Neuronal stem cell (in vitro differentiated cells): ENCODE measurements at regions not wholly inside any gene's neighbourhood (a gene's known extent, or its start where the extent isn't known, plus 50 kb on each side); places are given as distances from the start of the nearest gene placed in this dataset.
A peak's percentile ranks its signal among the peaks of the same experiment; 100 is the strongest.

Source experiments
- DNase-seq: peaks from one replicate; pipeline ENCODE4 v3.0.0-alpha.2; 2013; ENCODE audit warnings: low spot score
- H2AFZ ChIP-seq: one replicate; pipeline ENCODE4 v1.6.1; 2013; ENCODE audit warnings: mild to moderate bottlenecking, low read length, inconsistent platforms
- H2AK5ac ChIP-seq: 2 replicates; pipeline ENCODE4 v1.6.1; 2013; ENCODE audit warnings: low read depth, mild to moderate bottlenecking, inconsistent platforms, low read length, moderate library complexity, mixed read lengths
- H2BK120ac ChIP-seq: 2 replicates; pipeline ENCODE4 v1.6.1; 2013; ENCODE audit warnings: low read depth, mild to moderate bottlenecking, inconsistent platforms, low read length, moderate library complexity, mixed read lengths
- H2BK12ac ChIP-seq: one replicate; pipeline ENCODE4 v1.6.1; 2013; ENCODE audit warnings: low read length, inconsistent platforms
- H2BK15ac ChIP-seq: 2 replicates; pipeline ENCODE4 v1.6.1; 2013; ENCODE audit warnings: mild to moderate bottlenecking, low read length, inconsistent platforms, mixed read lengths
- H2BK5ac ChIP-seq: one replicate; pipeline ENCODE4 v1.6.1; 2013; ENCODE audit warnings: inconsistent platforms, mild to moderate bottlenecking, low read length, moderate library complexity
- H3K14ac ChIP-seq: one replicate; pipeline ENCODE4 v1.6.1; 2013; ENCODE audit warnings: low read length, inconsistent platforms
- H3K18ac ChIP-seq: 2 replicates; pipeline ENCODE4 v1.6.1; 2013; ENCODE audit warnings: low read length, inconsistent platforms
- H3K23ac ChIP-seq: 2 replicates; pipeline ENCODE4 v1.6.1; 2013; ENCODE audit warnings: low read depth, mild to moderate bottlenecking, mixed read lengths, low read length, inconsistent platforms; ENCODE audit not compliant: poor library complexity
- H3K27ac ChIP-seq: replicated peaks from 3 replicates; pipeline ENCODE4 v1.5.1; 2013; ENCODE audit warnings: low read length, inconsistent platforms
- H3K27me3 ChIP-seq, 3 experiments: 2 replicates each; pipeline ENCODE4 v1.6.1; 2013; ENCODE audit warnings: low read length in 3 of 3, mild to moderate bottlenecking in 2 of 3, inconsistent platforms in 1 of 3, low read depth in 1 of 3, mixed read lengths in 1 of 3, moderate library complexity in 1 of 3; ENCODE audit not compliant: control insufficient read depth in 3 of 3, insufficient read depth in 3 of 3
- H3K36me3 ChIP-seq, 2 donors: replicated peaks in 1 of 2; 2 replicates each; pipeline ENCODE4 v1.6.1; 2013; ENCODE audit warnings: low read length in 2 of 2; ENCODE audit not compliant: control insufficient read depth in 2 of 2, insufficient read depth in 2 of 2
- H3K4ac ChIP-seq: 2 replicates; pipeline ENCODE4 v1.6.1; 2013; ENCODE audit warnings: inconsistent platforms, mild to moderate bottlenecking, low read length, moderate library complexity
- H3K4me1 ChIP-seq, 2 donors: 1 replicate in 1 of 2; 2 replicates in 1 of 2; pipeline ENCODE4 v1.6.1; 2013; ENCODE audit warnings: low read length in 2 of 2, low read depth in 1 of 2; ENCODE audit not compliant: control insufficient read depth in 2 of 2, insufficient read depth in 1 of 2
- H3K4me2 ChIP-seq: one replicate; pipeline ENCODE4 v1.6.1; 2013; ENCODE audit warnings: mild to moderate bottlenecking, low read length, inconsistent platforms; ENCODE audit not compliant: insufficient read depth, poor library complexity, severe bottlenecking
- H3K4me3 ChIP-seq, 2 donors: 2 replicates each; pipeline ENCODE4 v1.5.1; 2013; ENCODE audit warnings: low read length in 2 of 2, mild to moderate bottlenecking in 2 of 2, inconsistent platforms in 1 of 2, moderate library complexity in 1 of 2
- H3K79me1 ChIP-seq: one replicate; pipeline ENCODE4 v1.6.1; 2013; ENCODE audit warnings: low read depth, mild to moderate bottlenecking, inconsistent platforms, low read length, moderate library complexity
- H3K9ac ChIP-seq: one replicate; pipeline ENCODE4 v1.6.1; 2013; ENCODE audit warnings: mild to moderate bottlenecking, low read depth, low read length, inconsistent platforms; ENCODE audit not compliant: poor library complexity
- H3K9me3 ChIP-seq, 2 donors: replicated peaks in 1 of 2; 2 replicates each; pipeline versions ENCODE3 to v1.6.1; 2013; ENCODE audit warnings: low read length in 2 of 2, mild to moderate bottlenecking in 2 of 2, inconsistent platforms in 1 of 2, low read depth in 1 of 2, mixed read lengths in 1 of 2, moderate library complexity in 1 of 2; ENCODE audit not compliant: control insufficient read depth in 2 of 2, insufficient read depth in 1 of 2
- H4K8ac ChIP-seq: one replicate; pipeline ENCODE4 v1.6.1; 2013; ENCODE audit warnings: low read depth, mild to moderate bottlenecking, inconsistent platforms, low read length, moderate library complexity
- H4K91ac ChIP-seq: one replicate; pipeline ENCODE4 v1.6.1; 2013; ENCODE audit warnings: low read length, low read depth, mild to moderate bottlenecking, inconsistent platforms; ENCODE audit not compliant: poor library complexity
- WGBS, 2 donors: extraction: QIAGEN DNeasy Blood & Tissue Kit; methylation state at CpG; one replicate each; pipeline ENCODE4 v1.1.7; 2013; ENCODE audit warnings: missing lambda C conversion rate in 2 of 2, mixed read lengths in 1 of 2; ENCODE audit not compliant: insufficient read length in 2 of 2, insufficient replicate concordance in 1 of 2; ENCODE audit errors: extremely low coverage in 2 of 2; 5-methylcytosine and 5-hydroxymethylcytosine counted together

DNA sequence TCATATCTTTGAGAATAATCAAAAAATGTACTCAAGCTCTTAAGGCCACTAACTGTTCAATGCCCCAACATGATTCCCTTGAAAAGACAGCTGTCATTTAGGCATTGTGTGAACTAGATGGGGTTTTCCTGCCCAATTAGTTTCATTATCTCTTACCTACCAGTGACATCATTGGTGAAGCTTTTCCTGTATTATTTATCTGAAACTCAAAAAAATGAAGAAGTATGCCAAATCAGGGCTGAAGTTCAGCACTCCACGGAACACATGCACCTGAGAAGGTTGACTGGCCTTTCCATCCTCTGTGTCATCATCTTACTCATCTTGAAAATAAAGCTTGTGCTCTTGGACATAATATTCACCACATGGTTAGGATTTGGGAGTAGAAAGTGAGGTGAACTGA, 126.4 kb downstream of the TXNL1 start:
- Histone ChIP-seq H3K14ac (no peak overlapping the region), H2BK5ac (no peak overlapping the region), H2AFZ (no peak overlapping the region), H3K4me3 (no peak overlapping the region), H3K4me1 (peaks cover 3 to 6% of the 10 kb centered on the region in 2 donors), H3K4ac (no peak overlapping the region), H2AK5ac (no peak overlapping the region), H4K8ac (no peak overlapping the region), H3K9me3 (no peaks in the 10 kb centered on the region), H4K91ac (no peak overlapping the region), H3K27me3 (peaks cover 0 to 2% (median 0%) of the 10 kb centered on the region in 3 experiments), H2BK12ac (no peak overlapping the region), H2BK120ac (no peak overlapping the region), H3K27ac (no peak overlapping the region), H3K18ac (no peak overlapping the region), H3K4me2 (no peak overlapping the region), H3K36me3 (no peaks in the 10 kb centered on the region), H3K23ac (no peak overlapping the region), H3K79me1 (no peaks in the 10 kb centered on the region), H2BK15ac (no peak overlapping the region), H3K9ac (no peak overlapping the region)
- WGBS, 2 donors: no CpG with 5 or more reads among the region's 1 CpG
- DNase-seq: no peak

DNA sequence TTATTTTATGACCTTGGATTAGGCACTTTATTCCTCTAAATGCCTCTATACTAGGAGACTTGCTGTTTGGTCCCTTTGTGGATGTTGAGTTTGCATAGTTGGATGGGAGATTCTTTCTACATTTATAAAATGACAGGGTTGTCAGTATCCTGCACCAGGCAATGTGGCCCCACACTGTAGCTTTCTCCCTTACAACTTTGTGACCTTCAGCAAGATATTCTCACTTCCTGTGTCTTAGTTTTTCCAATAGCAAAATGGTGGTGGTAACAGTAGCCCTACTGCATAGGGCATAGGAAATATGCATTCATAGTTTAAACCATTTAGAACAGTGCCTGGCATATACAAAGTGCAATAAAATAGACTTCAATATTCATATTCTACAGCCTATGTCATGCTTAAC, 128.3 kb downstream of the TXNL1 start:
- Histone ChIP-seq H2AFZ (peak overlapping the region; percentile 38), H3K4me2 (no peak overlapping the region), H2AK5ac (no peak overlapping the region), H2BK12ac (no peak overlapping the region), H3K14ac (no peak overlapping the region), H2BK5ac (no peak overlapping the region), H3K27me3 (peaks cover 0 to 2% (median 0%) of the 10 kb centered on the region in 3 experiments), H3K9me3 (no peaks in the 10 kb centered on the region), H3K27ac (no peak overlapping the region), H2BK120ac (no peak overlapping the region), H3K4ac (no peak overlapping the region), H2BK15ac (no peak overlapping the region), H3K23ac (no peak overlapping the region), H3K79me1 (no peaks in the 10 kb centered on the region), H4K91ac (no peak overlapping the region), H3K4me3 (no peak overlapping the region), H4K8ac (no peak overlapping the region), H3K9ac (no peak overlapping the region), H3K18ac (no peak overlapping the region), H3K4me1 (peaks cover 3 to 6% of the 10 kb centered on the region in 2 donors), H3K36me3 (no peaks in the 10 kb centered on the region)
- DNase-seq: no peak

DNA sequence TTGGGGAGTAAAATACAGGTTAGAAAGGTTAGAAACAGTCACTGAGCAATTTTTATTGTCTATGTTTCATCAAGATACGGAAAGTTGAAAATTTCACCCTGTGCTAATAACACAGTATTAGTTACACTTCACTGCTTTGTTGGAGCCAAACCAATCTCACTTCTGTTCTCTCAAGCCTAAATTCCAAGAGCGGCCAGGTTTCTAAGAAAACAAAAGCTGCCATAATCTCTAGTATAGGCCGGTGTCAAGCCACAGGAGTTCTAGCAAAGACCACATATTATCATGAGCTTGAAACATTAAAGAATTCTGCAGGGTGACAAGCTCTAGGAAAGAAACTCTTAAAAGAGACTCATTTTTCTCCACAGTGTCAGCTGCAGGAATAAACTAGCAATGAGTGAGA, 128.7 kb downstream of the TXNL1 start:
- H2BK15ac ChIP-seq: no peak overlapping the region
- no peak overlapping the region for H4K91ac ChIP-seq
- no peaks in the 10 kb centered on the region for H3K36me3 ChIP-seq
- H3K9ac ChIP-seq: no peak overlapping the region
- no peak overlapping the region for H3K27ac ChIP-seq
- H3K23ac ChIP-seq: no peak overlapping the region
- no peak overlapping the region for H3K18ac ChIP-seq
- H2BK5ac ChIP-seq: no peak overlapping the region
- peak overlapping the region; percentile 38 for H2AFZ ChIP-seq
- no peak overlapping the region for H3K4me3 ChIP-seq
- no peak overlapping the region for H3K4ac ChIP-seq
- WGBS, 2 donors: no CpG with 5 or more reads among the region's 3 CpGs
- H3K14ac ChIP-seq: no peak overlapping the region
- H3K4me1 ChIP-seq: peaks cover 3 to 6% of the 10 kb centered on the region in 2 donors
- H3K4me2 ChIP-seq: no peak overlapping the region
- no peak overlapping the region for H2AK5ac ChIP-seq
- H3K27me3 ChIP-seq: peaks cover 0 to 2% (median 0%) of the 10 kb centered on the region in 3 experiments
- no peak overlapping the region for H4K8ac ChIP-seq
- no peaks in the 10 kb centered on the region for H3K9me3 ChIP-seq
- DNase-seq: peak; percentile 9
- no peak overlapping the region for H2BK12ac ChIP-seq
- no peak overlapping the region for H2BK120ac ChIP-seq
- no peaks in the 10 kb centered on the region for H3K79me1 ChIP-seq

DNA sequence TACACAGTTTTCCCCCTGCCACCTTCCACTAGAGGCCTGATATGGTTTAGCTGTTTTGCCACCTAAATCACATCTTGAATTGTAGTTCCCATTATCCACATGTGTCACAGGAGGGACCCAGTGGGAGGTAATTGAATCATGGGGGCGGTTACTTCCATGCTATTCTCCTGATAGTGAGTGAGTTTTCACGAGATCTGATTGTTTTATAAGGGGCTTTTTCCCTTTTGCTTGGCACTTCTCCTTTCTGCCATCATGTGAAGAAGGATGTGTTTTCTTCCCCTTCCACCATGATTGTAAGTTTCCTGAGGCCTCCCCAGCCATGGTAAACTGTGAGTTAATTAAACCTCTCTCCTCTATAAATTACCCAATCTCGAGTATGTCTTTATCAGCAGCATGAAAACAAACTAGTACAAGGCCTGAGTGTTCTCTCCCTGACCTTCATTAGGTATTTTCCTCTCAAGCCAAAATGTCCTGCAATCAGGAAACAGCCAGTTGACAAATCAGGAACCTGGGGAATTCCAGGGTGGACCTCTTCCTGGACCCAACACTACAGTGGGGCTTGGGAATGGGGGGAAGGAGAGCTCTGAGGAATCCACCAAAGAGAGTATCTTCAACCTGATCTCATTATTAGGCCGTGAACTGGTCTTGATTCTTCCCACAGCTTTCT, 129.9 kb downstream of the TXNL1 start:
- Histone ChIP-seq H2BK15ac (no peak overlapping the region), H3K18ac (no peak overlapping the region), H2BK120ac (no peak overlapping the region), H3K14ac (no peak overlapping the region), H3K27ac (no peak overlapping the region), H2AK5ac (no peak overlapping the region), H3K23ac (no peak overlapping the region), H4K91ac (no peak overlapping the region), H3K36me3 (no peaks in the 10 kb centered on the region), H3K4me3 (no peak overlapping the region), H3K27me3 (peaks cover 0 to 2% (median 0%) of the 10 kb centered on the region in 3 experiments), H3K9me3 (no peaks in the 10 kb centered on the region), H2BK5ac (no peak overlapping the region), H3K4me1 (peaks cover 3 to 6% of the 10 kb centered on the region in 2 donors), H4K8ac (no peak overlapping the region), H3K9ac (no peak overlapping the region), H2BK12ac (no peak overlapping the region), H3K79me1 (no peaks in the 10 kb centered on the region), H2AFZ (no peak overlapping the region), H3K4ac (no peak overlapping the region), H3K4me2 (no peak overlapping the region)
- DNase-seq: no peak
- no CpG with 5 or more reads among the region's 4 CpGs for WGBS, 2 donors
